ACC112 (cell line): ENCODE measurements at regions not wholly inside any gene's neighbourhood (a gene's known extent, or its start where the extent isn't known, plus 50 kb on each side); places are given as distances from the start of the nearest gene placed in this dataset.
A peak's percentile ranks its signal among the peaks of the same experiment; 100 is the strongest.

Source experiments
- H2AFZ ChIP-seq: fragments of 200-600 bp; sonication (generic); one replicate; pipeline ENCODE4 v1.6.0; 2017; ENCODE audit warnings: antibody characterized with exemption, low read length; ENCODE audit not compliant: unreplicated experiment
- H3K27ac ChIP-seq: fragments of 200-600 bp; sonication (generic); 2 replicates; pipeline ENCODE4 v1.5.1; 2014; ENCODE audit warnings: low read depth, mild to moderate bottlenecking, antibody characterized with exemption, low read length, moderate library complexity
- H3K27me3 ChIP-seq: fragments of 200-600 bp; sonication (generic); 2 replicates; pipeline ENCODE4 v1.6.1; 2014; ENCODE audit warnings: mild to moderate bottlenecking, antibody characterized with exemption, low read length, moderate library complexity, mixed read lengths; ENCODE audit not compliant: insufficient read depth
- H3K36me3 ChIP-seq: fragments of 200-600 bp; sonication (generic); 2 replicates; pipeline ENCODE4 v1.6.1; 2016; ENCODE audit warnings: mild to moderate bottlenecking, antibody characterized with exemption, low read length, moderate library complexity, mixed read lengths; ENCODE audit not compliant: insufficient read depth
- H3K4me1 ChIP-seq: fragments of 200-600 bp; sonication (generic); one replicate; pipeline ENCODE4 v1.6.1; 2016; ENCODE audit warnings: low read length, mixed read lengths; ENCODE audit not compliant: insufficient read depth, unreplicated experiment, control insufficient read depth
- H3K4me3 ChIP-seq: fragments of 200-600 bp; sonication (generic); 2 replicates; pipeline ENCODE4 v1.5.1; 2014; ENCODE audit warnings: mild to moderate bottlenecking, low read depth, low read length
- H3K79me2 ChIP-seq: fragments of 200-600 bp; sonication (generic); one replicate; pipeline ENCODE4 v1.6.0; 2016; ENCODE audit warnings: low read length; ENCODE audit not compliant: control insufficient read depth, unreplicated experiment, insufficient read depth

DNA sequence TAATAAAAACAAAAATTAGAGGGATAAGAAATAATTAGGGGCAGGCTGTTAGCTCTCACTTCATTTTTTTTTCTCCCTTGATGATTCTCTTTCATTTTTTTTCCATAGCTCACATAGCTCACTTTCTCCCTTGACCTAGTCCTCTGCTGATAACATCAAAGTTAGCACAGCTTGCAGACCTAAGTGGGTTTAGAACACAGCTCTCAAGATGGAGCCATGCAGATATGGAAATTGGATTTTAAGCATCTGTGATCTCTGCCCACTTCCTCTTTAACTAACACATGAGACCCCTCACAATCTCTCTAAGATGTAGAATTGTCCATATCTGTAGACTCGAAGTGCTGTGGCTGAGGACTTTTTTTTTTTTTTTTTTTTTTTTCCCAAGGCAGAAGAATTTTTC, 257.1 kb downstream of the SOX4 start:
- Histone ChIP-seq H3K79me2 (no peaks in the 10 kb centered on the region), H3K27me3 (no peaks in the 10 kb centered on the region), H3K36me3 (no peaks in the 10 kb centered on the region), H2AFZ (no peak overlapping the region), H3K4me3 (no peak overlapping the region), H3K4me1 (peaks cover 2% of the 10 kb centered on the region), H3K27ac (no peak overlapping the region)

DNA sequence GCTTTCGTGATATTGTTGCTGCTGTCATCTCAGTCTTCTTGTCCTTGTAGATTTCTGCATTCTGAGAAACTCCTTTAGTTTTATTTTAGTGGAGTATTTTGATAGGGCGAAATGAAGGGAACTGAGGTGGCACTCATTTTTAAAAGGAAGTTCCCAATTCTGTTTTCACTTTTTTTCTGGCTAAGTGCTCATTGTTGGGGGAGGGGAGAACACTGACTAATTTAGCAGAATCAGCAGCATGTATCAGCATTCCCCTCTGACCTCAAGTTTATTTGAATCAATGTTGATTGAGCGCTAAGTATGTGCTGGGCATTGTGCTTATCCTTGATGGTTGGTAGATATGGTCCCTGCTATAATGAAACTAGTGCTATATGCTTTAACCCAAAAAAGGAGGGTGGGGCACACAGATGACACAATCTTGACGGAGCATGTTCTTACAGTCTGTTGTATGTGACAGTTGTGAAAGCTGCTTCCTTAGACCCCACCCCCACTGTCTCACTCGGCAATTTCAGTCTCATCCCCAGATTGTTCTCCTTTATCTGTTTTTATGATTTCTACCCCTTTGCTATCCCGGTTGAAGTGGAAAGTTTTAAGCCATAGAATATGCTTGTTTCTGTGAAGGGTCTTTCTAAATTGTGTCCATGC, 262.4 kb downstream of the SOX4 start:
- Histone ChIP-seq H3K27ac (peak overlapping the region; percentile 79), H3K4me3 (peak overlapping the region; percentile 50), H3K79me2 (no peaks in the 10 kb centered on the region), H3K36me3 (no peaks in the 10 kb centered on the region), H3K4me1 (peaks cover 19% of the 10 kb centered on the region), H3K27me3 (no peaks in the 10 kb centered on the region), H2AFZ (peak overlapping the region; percentile 42)

DNA sequence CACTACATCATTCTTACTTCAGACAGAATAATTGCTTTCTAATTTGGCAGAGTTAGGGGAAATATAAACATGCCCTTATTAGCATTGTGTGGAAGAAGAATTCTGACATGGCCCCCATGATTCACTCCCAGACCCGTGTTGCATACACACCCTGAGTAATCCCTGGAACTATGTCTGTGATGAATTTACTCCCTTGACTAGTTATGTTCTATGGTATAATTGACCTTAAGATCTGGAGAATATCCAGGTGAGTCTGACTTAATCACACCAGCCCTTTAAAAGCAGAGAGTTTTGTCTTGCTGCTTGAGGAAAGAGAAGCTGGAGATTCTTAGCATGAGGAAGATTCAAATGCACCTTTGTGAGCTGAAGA, 262.9 kb downstream of the SOX4 start:
- Histone ChIP-seq H3K27me3 (no peaks in the 10 kb centered on the region), H3K4me1 (peaks cover 19% of the 10 kb centered on the region), H3K36me3 (no peaks in the 10 kb centered on the region), H3K27ac (peak overlapping the region; percentile 79), H2AFZ (peak overlapping the region; percentile 42), H3K79me2 (no peaks in the 10 kb centered on the region), H3K4me3 (peak overlapping the region; percentile 50)

DNA sequence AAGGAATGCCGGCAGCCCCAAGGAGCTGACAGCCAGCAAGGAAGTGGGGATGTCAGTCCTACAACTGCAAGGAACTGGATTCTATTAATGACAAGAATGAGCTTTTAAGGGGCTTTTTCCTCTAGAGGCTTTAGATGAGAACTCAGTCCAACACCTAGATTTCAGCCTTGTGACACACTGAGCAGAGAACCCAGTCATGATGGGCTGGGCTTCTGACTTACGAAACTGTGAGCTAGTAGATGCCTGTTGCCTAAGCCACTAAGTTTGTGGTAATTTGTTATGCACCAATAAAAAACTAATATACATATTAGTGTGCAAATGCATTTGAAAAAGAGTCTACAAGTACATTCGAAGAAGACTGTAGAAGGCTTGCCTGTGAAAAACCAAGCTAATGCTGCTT, 263.3 kb downstream of the SOX4 start:
- Histone ChIP-seq H2AFZ (no peak overlapping the region), H3K4me1 (peaks cover 19% of the 10 kb centered on the region), H3K4me3 (no peak overlapping the region), H3K36me3 (no peaks in the 10 kb centered on the region), H3K27me3 (no peaks in the 10 kb centered on the region), H3K79me2 (no peaks in the 10 kb centered on the region), H3K27ac (peak overlapping the region; percentile 79)

DNA sequence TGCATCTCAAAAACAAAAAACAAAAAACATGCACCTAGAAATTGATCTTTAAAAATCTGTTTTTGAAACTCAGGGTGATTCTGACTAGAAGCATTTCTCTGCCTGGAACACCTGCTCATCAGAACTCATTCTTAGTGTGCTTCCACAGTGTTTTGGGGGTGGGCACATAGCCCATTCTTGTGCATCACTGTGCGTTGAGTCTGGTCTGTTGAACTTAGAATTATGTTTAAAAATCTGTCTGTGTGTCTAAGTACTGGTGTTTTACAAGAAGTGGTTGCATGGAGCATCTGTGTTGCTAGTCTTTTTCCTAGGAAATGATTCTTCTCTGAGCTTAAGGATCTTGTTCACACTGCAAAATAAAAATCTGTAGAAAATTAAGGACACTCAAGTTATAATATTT, 264.5 kb downstream of the SOX4 start:
- Histone ChIP-seq H3K27me3 (no peaks in the 10 kb centered on the region), H3K4me3 (no peak overlapping the region), H3K79me2 (no peaks in the 10 kb centered on the region), H3K27ac (no peak overlapping the region), H3K4me1 (peaks cover 19% of the 10 kb centered on the region), H3K36me3 (no peaks in the 10 kb centered on the region), H2AFZ (no peak overlapping the region)

DNA sequence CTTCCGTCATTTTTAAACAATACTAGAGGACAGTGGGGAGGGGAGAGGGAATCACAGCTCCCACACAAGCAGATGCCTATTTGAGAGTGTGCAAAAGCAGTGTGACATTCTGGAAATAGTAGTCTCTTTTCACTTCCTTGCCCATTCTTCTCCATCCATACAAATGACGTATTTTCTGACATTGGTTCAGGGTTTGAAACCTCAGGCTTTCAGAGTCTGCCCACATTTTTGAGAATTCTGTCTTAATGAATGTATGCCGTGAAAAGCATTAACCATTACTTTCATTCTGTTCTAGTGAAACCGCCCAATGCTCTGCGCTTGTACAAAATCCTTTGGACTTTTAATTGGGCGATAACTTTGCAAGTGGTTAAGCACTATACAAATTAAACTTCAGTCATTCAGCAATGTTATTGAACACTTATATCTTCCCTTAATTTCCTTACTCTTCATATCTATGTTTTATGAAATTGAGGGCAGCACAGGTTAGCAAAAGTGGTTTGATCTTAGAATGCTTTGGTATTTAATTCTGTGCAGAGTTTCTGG, 265.7 kb downstream of the SOX4 start:
- Histone ChIP-seq H3K36me3 (no peaks in the 10 kb centered on the region), H3K27ac (no peak overlapping the region), H3K27me3 (no peaks in the 10 kb centered on the region), H3K4me3 (no peak overlapping the region), H2AFZ (no peak overlapping the region), H3K4me1 (peaks cover 19% of the 10 kb centered on the region), H3K79me2 (no peaks in the 10 kb centered on the region)

DNA sequence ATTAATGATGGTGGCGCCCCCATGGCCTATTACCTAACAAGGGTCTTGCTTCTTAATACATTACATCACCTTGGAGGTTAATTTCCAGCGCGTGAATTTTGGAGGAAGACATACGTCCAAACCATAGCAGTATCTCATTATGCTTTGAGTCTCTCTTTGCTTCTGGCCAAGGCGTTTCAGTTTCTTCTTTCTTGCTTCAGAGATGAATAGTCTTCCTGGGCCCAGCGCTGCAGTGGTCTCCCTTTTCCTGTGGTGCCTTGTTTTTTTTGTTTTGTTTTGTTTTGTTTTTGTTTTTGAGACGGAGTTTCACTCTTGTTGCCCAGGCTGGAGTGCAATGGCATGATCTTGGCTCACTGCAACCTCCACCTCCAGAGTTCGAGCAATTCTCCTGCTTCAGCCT, 268.4 kb downstream of the SOX4 start:
- H3K4me1 ChIP-seq, result peaks cover 4% of the 10 kb centered on the region
- no peaks in the 10 kb centered on the region for H3K36me3 ChIP-seq
- no peaks in the 10 kb centered on the region for H3K27me3 ChIP-seq
- H3K27ac ChIP-seq, result no peak overlapping the region
- no peak overlapping the region for H2AFZ ChIP-seq
- no peak overlapping the region for H3K4me3 ChIP-seq
- H3K79me2 ChIP-seq, result no peaks in the 10 kb centered on the region

DNA sequence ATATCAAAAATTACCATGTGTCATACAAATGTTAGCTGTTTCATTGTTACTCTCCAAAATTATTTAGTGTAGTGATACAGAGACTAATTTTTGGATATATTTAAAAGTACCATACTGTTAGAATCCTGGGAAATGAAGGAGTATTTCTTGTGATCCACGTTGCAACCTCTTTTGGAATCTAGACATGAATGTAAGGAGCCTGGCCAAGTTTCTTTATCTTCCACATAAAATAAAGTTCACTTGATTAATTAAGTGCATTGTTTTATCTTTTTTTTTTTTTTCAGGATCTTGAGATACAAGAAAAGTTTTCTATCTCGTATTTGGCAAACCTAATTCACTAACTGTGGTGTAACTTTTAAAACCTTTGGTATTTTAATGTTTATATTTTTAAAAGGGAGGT, 270.7 kb downstream of the SOX4 start:
- Histone ChIP-seq H3K4me1 (no peaks in the 10 kb centered on the region), H3K36me3 (no peaks in the 10 kb centered on the region), H3K27me3 (no peaks in the 10 kb centered on the region), H3K27ac (no peak overlapping the region), H3K79me2 (no peaks in the 10 kb centered on the region), H3K4me3 (no peak overlapping the region), H2AFZ (no peak overlapping the region)

DNA sequence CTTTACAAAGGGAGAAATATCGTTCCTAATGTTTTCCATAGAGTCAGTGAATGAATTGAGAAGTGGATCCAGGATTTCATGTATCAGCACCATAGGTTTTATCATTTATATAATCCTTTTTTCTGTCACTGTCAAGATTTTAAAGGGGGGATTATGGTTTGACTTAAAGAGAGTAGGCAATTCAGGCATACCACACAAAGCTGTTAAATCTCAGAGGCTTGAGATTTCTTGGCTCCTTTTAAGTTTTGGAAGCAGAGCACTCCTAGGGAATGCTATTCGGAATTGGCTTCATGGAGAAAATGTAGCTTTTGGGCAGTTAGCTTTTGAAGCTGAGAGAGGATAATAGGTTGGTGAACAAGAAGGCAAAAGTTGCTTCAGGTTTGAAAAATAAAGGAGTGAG, 274.7 kb downstream of the SOX4 start:
- Histone ChIP-seq H3K4me1 (no peaks in the 10 kb centered on the region), H3K79me2 (no peaks in the 10 kb centered on the region), H3K27ac (no peak overlapping the region)

DNA sequence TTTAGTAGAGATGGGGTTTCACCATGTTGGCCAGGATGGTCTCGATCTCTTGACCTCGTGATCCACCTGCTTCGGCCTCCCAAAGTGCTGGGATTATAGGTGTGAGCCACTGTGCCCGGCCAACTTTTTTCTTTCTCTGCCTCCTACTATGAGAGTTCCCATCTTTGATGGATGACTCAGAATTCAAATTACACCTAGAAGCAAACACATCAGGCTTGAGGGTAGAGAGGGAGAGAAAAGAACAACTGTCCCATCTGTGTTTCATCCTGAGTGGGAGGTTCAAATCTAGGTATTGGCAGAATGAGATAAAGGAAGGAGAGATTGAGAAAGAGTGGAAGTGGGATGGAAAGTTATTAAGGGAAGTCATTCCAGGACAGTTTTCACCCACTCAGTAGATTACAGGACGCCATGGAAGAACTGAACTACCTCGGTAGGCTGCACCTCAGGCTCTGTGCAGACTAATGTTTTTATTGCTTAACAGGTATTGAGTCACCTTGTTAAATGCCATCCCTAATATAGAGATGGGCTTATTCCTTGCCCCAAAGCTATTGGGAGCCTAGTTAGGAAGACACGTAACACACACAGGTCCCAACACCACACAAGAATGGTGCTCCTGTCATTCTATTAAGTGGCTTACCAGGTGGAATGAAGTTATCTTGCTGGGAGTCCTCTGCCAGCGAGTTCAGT, 275.7 kb downstream of the SOX4 start:
- no peaks in the 10 kb centered on the region for H3K27me3 ChIP-seq
- no peaks in the 10 kb centered on the region for H3K4me1 ChIP-seq
- no peaks in the 10 kb centered on the region for H3K79me2 ChIP-seq
- H3K27ac ChIP-seq, result no peak overlapping the region
- H2AFZ ChIP-seq, result no peak overlapping the region
- no peak overlapping the region for H3K4me3 ChIP-seq
- no peaks in the 10 kb centered on the region for H3K36me3 ChIP-seq

More for the DNA sequence above, 274.7 kb downstream of the SOX4 start:
- H3K36me3 ChIP-seq, result no peaks in the 10 kb centered on the region
- no peaks in the 10 kb centered on the region for H3K27me3 ChIP-seq
- H2AFZ ChIP-seq, result no peak overlapping the region
- H3K4me3 ChIP-seq, result no peak overlapping the region
